Astrocyte (in vitro differentiated cells and primary cell): ENCODE measurements at regions not wholly inside any gene's neighbourhood (a gene's known extent, or its start where the extent isn't known, plus 50 kb on each side); places are given as distances from the start of the nearest gene placed in this dataset.

ENCODE experiments used
- DNase-seq: peaks from one replicate; pipeline ENCODE4 v3.0.0-alpha.2; 2010; ENCODE audit warnings: low read depth
- FAIRE-seq: peaks from 2 replicates; lab custom pipeline; 2011; peaks lifted over from hg19 to GRCh38; lab: Jason Lieb, UNC
- H2AFZ ChIP-seq: 2 replicates; pipeline ENCODE4 v1.6.0; 2012; ENCODE audit warnings: low read depth, low read length, inconsistent platforms
- H3K27ac ChIP-seq: 2 replicates; pipeline ENCODE4 v1.5.1; 2011; ENCODE audit warnings: low read depth, low read length, inconsistent platforms
- H3K27me3 ChIP-seq: 2 replicates; pipeline ENCODE4 v1.6.0; 2011; ENCODE audit warnings: low read length, inconsistent platforms; ENCODE audit not compliant: insufficient read depth
- H3K36me3 ChIP-seq: 2 replicates; pipeline ENCODE4 v1.5.1; 2011; ENCODE audit warnings: low read length, inconsistent platforms; ENCODE audit not compliant: insufficient read depth
- H3K4me1 ChIP-seq: 2 replicates; pipeline ENCODE4 v1.5.1; 2011; ENCODE audit warnings: low read length, inconsistent platforms; ENCODE audit not compliant: insufficient read depth
- H3K4me2 ChIP-seq: 2 replicates; pipeline ENCODE4 v1.6.0; 2012; ENCODE audit warnings: low read length, inconsistent platforms
- H3K4me3 ChIP-seq: 2 replicates; pipeline ENCODE4 v1.5.1; 2011; ENCODE audit warnings: low read depth, mild to moderate bottlenecking, low read length, inconsistent platforms; ENCODE audit not compliant: insufficient read depth
- H3K79me2 ChIP-seq: 2 replicates; pipeline ENCODE4 v1.6.0; 2012; ENCODE audit warnings: mild to moderate bottlenecking, low read length, inconsistent platforms; ENCODE audit not compliant: insufficient read depth
- H3K9ac ChIP-seq: 2 replicates; pipeline ENCODE4 v1.6.0; 2012; ENCODE audit warnings: mild to moderate bottlenecking, low read length, inconsistent platforms
- H3K9me3 ChIP-seq: 2 replicates; pipeline ENCODE4 v1.5.1; 2012; ENCODE audit warnings: low read depth, mild to moderate bottlenecking, low read length, inconsistent platforms; ENCODE audit not compliant: insufficient read depth
- H4K20me1 ChIP-seq: 2 replicates; pipeline ENCODE4 v1.6.0; 2012; ENCODE audit warnings: low read length, inconsistent platforms; ENCODE audit not compliant: insufficient read depth
- H3K27ac Mint-ChIP-seq: one replicate; pipeline ENCODE4 v1.8.0; 2021; ENCODE audit warnings: mild to moderate bottlenecking, mixed read lengths; ENCODE audit not compliant: unreplicated experiment
- H3K27me3 Mint-ChIP-seq: one replicate; pipeline ENCODE4 v1.8.0; 2021; ENCODE audit warnings: low read depth, mixed read lengths; ENCODE audit not compliant: unreplicated experiment
- H3K36me3 Mint-ChIP-seq: one replicate; pipeline ENCODE4 v1.8.0; 2021; ENCODE audit warnings: low read depth, mixed read lengths; ENCODE audit not compliant: unreplicated experiment
- H3K4me1 Mint-ChIP-seq: one replicate; pipeline ENCODE4 v1.8.0; 2021; ENCODE audit warnings: low read depth, mixed read lengths; ENCODE audit not compliant: unreplicated experiment
- H3K4me3 Mint-ChIP-seq: one replicate; pipeline ENCODE4 v1.8.0; 2021; ENCODE audit warnings: mild to moderate bottlenecking, moderate library complexity, mixed read lengths; ENCODE audit not compliant: unreplicated experiment
- H3K9me3 Mint-ChIP-seq: one replicate; pipeline ENCODE4 v1.8.0; 2021; ENCODE audit warnings: mild to moderate bottlenecking, mixed read lengths; ENCODE audit not compliant: unreplicated experiment
- CTCF ChIP-seq: IDR thresholded peaks from 2 replicates; pipeline ENCODE4 v1.5.1; 2011; ENCODE audit warnings: low read depth, mild to moderate bottlenecking, inconsistent platforms, low read length, moderate library complexity; ENCODE audit not compliant: insufficient read depth
- EZH2 ChIP-seq: IDR thresholded peaks from 2 replicates; pipeline ENCODE4 v1.6.1; 2012; ENCODE audit warnings: mild to moderate bottlenecking, low read length, inconsistent platforms; ENCODE audit not compliant: insufficient read depth

GRCh38 chr1:55632906-55633305, 417.7 kb upstream of the USP24 start:
- Histone ChIP-seq H3K27me3 (no peaks in the 10 kb centered on the region), H3K4me3 (no peak overlapping the region), H3K36me3 (no peaks in the 10 kb centered on the region), H3K27ac (no peak overlapping the region), H3K9me3 (no peaks in the 10 kb centered on the region), H3K79me2 (no peaks in the 10 kb centered on the region), H4K20me1 (no peaks in the 10 kb centered on the region), H2AFZ (no peak overlapping the region), H3K4me1 (peaks cover 4% of the 10 kb centered on the region), H3K4me2 (no peak overlapping the region), H3K9ac (no peak overlapping the region)
- Mint-ChIP-seq H3K4me1 (no peaks in the 10 kb centered on the region), H3K9me3 (peaks cover 6% of the 10 kb centered on the region), H3K27me3 (peaks cover 5% of the 10 kb centered on the region), H3K27ac (no peak overlapping the region), H3K4me3 (no peak overlapping the region), H3K36me3 (no peaks in the 10 kb centered on the region)
- TF ChIP-seq CTCF (no peak), EZH2 (no peak)
- peak; percentile 12 for DNase-seq
- FAIRE-seq: no peak

- Histone ChIP-seq H3K4me2 (no peak overlapping the region), H2AFZ (no peak overlapping the region), H3K36me3 (no peaks in the 10 kb centered on the region), H3K79me2 (no peaks in the 10 kb centered on the region), H4K20me1 (no peaks in the 10 kb centered on the region), H3K9ac (no peak overlapping the region), H3K4me1 (peaks cover 4% of the 10 kb centered on the region), H3K27me3 (no peaks in the 10 kb centered on the region), H3K4me3 (no peak overlapping the region), H3K27ac (no peak overlapping the region), H3K9me3 (no peaks in the 10 kb centered on the region)
- H3K4me1 Mint-ChIP-seq: no peaks in the 10 kb centered on the region
- H3K27me3 Mint-ChIP-seq: peaks cover 3% of the 10 kb centered on the region
- no peak overlapping the region for H3K27ac Mint-ChIP-seq
- peak; percentile 71 for DNase-seq
- no peaks in the 10 kb centered on the region for H3K36me3 Mint-ChIP-seq
- no peak overlapping the region for H3K4me3 Mint-ChIP-seq
- FAIRE-seq: peak; percentile 89
- no peak for TF ChIP-seq EZH2
- TF ChIP-seq CTCF: no peak
- peaks cover 4% of the 10 kb centered on the region for H3K9me3 Mint-ChIP-seq
Observed at GRCh38 chr1:55632058-55632457, 416.9 kb upstream of the USP24 start.

GRCh38 chr1:55631509-55631908, 416.3 kb upstream of the USP24 start:
- DNase-seq (peak; percentile 22), FAIRE-seq (no peak)
- TF ChIP-seq EZH2 (no peak), CTCF (no peak)
- H3K9ac ChIP-seq: no peak overlapping the region
- H4K20me1 ChIP-seq: no peaks in the 10 kb centered on the region
- Mint-ChIP-seq H3K27me3 (peaks cover 3% of the 10 kb centered on the region), H3K27ac (no peak overlapping the region), H3K4me1 (no peaks in the 10 kb centered on the region), H3K4me3 (no peak overlapping the region), H3K9me3 (peaks cover 1% of the 10 kb centered on the region), H3K36me3 (no peaks in the 10 kb centered on the region)
- H3K4me3 ChIP-seq: no peak overlapping the region
- H2AFZ ChIP-seq: no peak overlapping the region
- H3K36me3 ChIP-seq: no peaks in the 10 kb centered on the region
- no peaks in the 10 kb centered on the region for H3K79me2 ChIP-seq
- H3K9me3 ChIP-seq: no peaks in the 10 kb centered on the region
- no peaks in the 10 kb centered on the region for H3K27me3 ChIP-seq
- H3K27ac ChIP-seq: no peak overlapping the region
- H3K4me1 ChIP-seq: peaks cover 4% of the 10 kb centered on the region
- no peak overlapping the region for H3K4me2 ChIP-seq
